Endothelial cell of umbilical vein (primary cell): ENCODE measurements at regions not wholly inside any gene's neighbourhood (a gene's known extent, or its start where the extent isn't known, plus 50 kb on each side); places are given as distances from the start of the nearest gene placed in this dataset.

Source experiments
- CTCF ChIP-seq, 2 donors: IDR thresholded peaks; 1 replicate in 1 of 2; 2 replicates in 1 of 2; pipeline ENCODE4 v1.5.1; 2011; ENCODE audit warnings: low read length in 2 of 2, mild to moderate bottlenecking in 2 of 2, moderate library complexity in 2 of 2, control low read depth in 1 of 2, inconsistent platforms in 1 of 2, low read depth in 1 of 2; ENCODE audit not compliant: insufficient read depth in 1 of 2; ENCODE audit errors: extremely low read depth in 1 of 2
- JUN ChIP-seq: IDR thresholded peaks from 2 replicates; pipeline ENCODE4 v1.6.1; 2011; ENCODE audit warnings: borderline replicate concordance, low read depth; ENCODE audit not compliant: insufficient read length, insufficient read depth
- POLR2AphosphoS5 ChIP-seq: IDR thresholded peaks from 2 replicates; pipeline ENCODE4 v1.6.1; 2012; ENCODE audit warnings: low read depth, mild to moderate bottlenecking, control low read depth, low read length, moderate library complexity; ENCODE audit not compliant: insufficient read depth

- TF ChIP-seq CTCF (IDR thresholded peaks at IDR 0.05; ENCODE audit: extremely low read depth in 1 of 2, insufficient read depth in 1 of 2, low read depth in 1 of 2, low read length in 2 of 2) (no peak), JUN (no peak), POLR2AphosphoS5 (no peak)
Measured at GRCh38 chr20:22302039-22302438, 282.3 kb downstream of the FOXA2 start.
